Mesothelial cell of epicardium (in vitro differentiated cells): ENCODE measurements at regions not wholly inside any gene's neighbourhood (a gene's known extent, or its start where the extent isn't known, plus 50 kb on each side); places are given as distances from the start of the nearest gene placed in this dataset.

Experiments
- DNase-seq, 2 experiments: peaks; one replicate each; pipeline ENCODE4 v3.0.0; 2021; ENCODE audit warnings: low spot score in 2 of 2; ENCODE audit not compliant: unreplicated experiment in 2 of 2
- H3K27ac Mint-ChIP-seq: 2 replicates; pipeline ENCODE4 v1.8.0; 2021; ENCODE audit warnings: mixed read lengths
- H3K27me3 Mint-ChIP-seq: 2 replicates; pipeline ENCODE4 v1.8.0; 2021; ENCODE audit warnings: low read depth, mixed read lengths
- H3K36me3 Mint-ChIP-seq: 2 replicates; pipeline ENCODE4 v1.8.0; 2021; ENCODE audit warnings: mixed read lengths
- H3K4me1 Mint-ChIP-seq: 2 replicates; pipeline ENCODE4 v1.8.0; 2021; ENCODE audit warnings: mixed read lengths
- H3K4me3 Mint-ChIP-seq: 2 replicates; pipeline ENCODE4 v1.8.0; 2021; ENCODE audit warnings: mild to moderate bottlenecking, moderate library complexity, mixed read lengths
- H3K9me3 Mint-ChIP-seq: 2 replicates; pipeline ENCODE4 v1.8.0; 2021; ENCODE audit warnings: mixed read lengths
- CTCF ChIP-seq: fragments of 200-600 bp; sonication (generic); IDR thresholded peaks from one replicate; pipeline ENCODE4 v1.5.0; 2021; ENCODE audit warnings: antibody characterized with exemption; ENCODE audit not compliant: unreplicated experiment

- Mint-ChIP-seq H3K27ac (no peak overlapping the region), H3K4me1 (no peaks in the 10 kb centered on the region), H3K4me3 (no peak overlapping the region), H3K9me3 (peaks cover 18% of the 10 kb centered on the region), H3K36me3 (peaks cover 7% of the 10 kb centered on the region), H3K27me3 (no peaks in the 10 kb centered on the region)
- TF ChIP-seq CTCF, result no peak
- DNase-seq, result no peak
Observed at GRCh38 chr11:103656382-103656781, 380.1 kb upstream of the DDI1 start.

- Mint-ChIP-seq H3K9me3 (peaks cover 5% of the 10 kb centered on the region), H3K27ac (no peak overlapping the region), H3K4me3 (no peak overlapping the region), H3K4me1 (no peaks in the 10 kb centered on the region), H3K27me3 (no peaks in the 10 kb centered on the region), H3K36me3 (no peaks in the 10 kb centered on the region)
- peak; percentile 32 for TF ChIP-seq CTCF
- DNase-seq, result no peak
Observed at GRCh38 chr11:103659206-103659618, 377.2 kb upstream of the DDI1 start.

GRCh38 chr11:103659743-103660142 is 376.7 kb upstream of the DDI1 start:
- H3K27me3 Mint-ChIP-seq, result no peaks in the 10 kb centered on the region
- H3K9me3 Mint-ChIP-seq, result peaks cover 5% of the 10 kb centered on the region
- no peaks in the 10 kb centered on the region for H3K4me1 Mint-ChIP-seq
- H3K27ac Mint-ChIP-seq, result no peak overlapping the region
- no peak for DNase-seq
- TF ChIP-seq CTCF, result peak; percentile 6
- no peak overlapping the region for H3K4me3 Mint-ChIP-seq
- no peaks in the 10 kb centered on the region for H3K36me3 Mint-ChIP-seq

- Mint-ChIP-seq H3K27ac (no peak overlapping the region), H3K36me3 (no peaks in the 10 kb centered on the region), H3K9me3 (peaks cover 5% of the 10 kb centered on the region), H3K27me3 (no peaks in the 10 kb centered on the region), H3K4me1 (peaks cover 5% of the 10 kb centered on the region), H3K4me3 (no peak overlapping the region)
- TF ChIP-seq CTCF, result no peak
- no peak for DNase-seq
Observed at GRCh38 chr11:103661185-103661584, 375.3 kb upstream of the DDI1 start.

- Mint-ChIP-seq H3K9me3 (peaks cover 5% of the 10 kb centered on the region), H3K4me1 (peaks cover 12% of the 10 kb centered on the region), H3K27ac (no peak overlapping the region), H3K27me3 (no peaks in the 10 kb centered on the region), H3K36me3 (no peaks in the 10 kb centered on the region), H3K4me3 (no peak overlapping the region)
- no peak for TF ChIP-seq CTCF
- DNase-seq, result no peak
Observed at GRCh38 chr11:103661991-103662390, 374.4 kb upstream of the DDI1 start.

- TF ChIP-seq CTCF, result no peak
- Mint-ChIP-seq H3K27ac (no peak overlapping the region), H3K9me3 (peaks cover 5% of the 10 kb centered on the region), H3K4me3 (no peak overlapping the region), H3K36me3 (no peaks in the 10 kb centered on the region), H3K27me3 (no peaks in the 10 kb centered on the region), H3K4me1 (peaks cover 14% of the 10 kb centered on the region)
- no peak for DNase-seq
Observed at GRCh38 chr11:103662880-103663279, 373.6 kb upstream of the DDI1 start.
